Testis (tissue), 2 donors: ENCODE measurements at regions not wholly inside any gene's neighbourhood (a gene's known extent, or its start where the extent isn't known, plus 50 kb on each side); places are given as distances from the start of the nearest gene placed in this dataset.

Source experiments
- DNase-seq: peaks from one replicate; pipeline ENCODE4 v3.0.0-alpha.2; 2019
- H3K27ac ChIP-seq, 2 donors: fragments of 200-600 bp; sonication (generic); one replicate each; pipeline ENCODE4 v1.5.1; 2019
- H3K27me3 ChIP-seq: fragments of 200-600 bp; sonication (generic); one replicate; pipeline ENCODE4 v1.5.1; 2019
- H3K36me3 ChIP-seq: fragments of 200-600 bp; sonication (generic); one replicate; pipeline ENCODE4 v1.5.1; 2017; ENCODE audit warnings: low read depth; ENCODE audit errors: missing control alignments
- H3K4me1 ChIP-seq: fragments of 200-600 bp; sonication (generic); one replicate; pipeline ENCODE4 v1.5.1; 2019
- H3K4me3 ChIP-seq, 2 donors: fragments of 200-600 bp; sonication (generic); one replicate each; pipeline ENCODE4 v1.5.1; 2017 to 2019
- H3K9me3 ChIP-seq: fragments of 200-600 bp; sonication (generic); one replicate; pipeline ENCODE4 v1.5.1; 2017
- CTCF ChIP-seq, 3 experiments: fragments of 450-650 bp in 2 of 3; fragments of 200-600 bp in 1 of 3; sonication (generic) in 1 of 3; IDR thresholded peaks; one replicate each; pipeline ENCODE4 v1.5.1; 2016 to 2019; ENCODE audit warnings: antibody characterized with exemption in 3 of 3, mild to moderate bottlenecking in 2 of 3, moderate library complexity in 1 of 3
- POLR2A ChIP-seq: fragments of 450-650 bp; IDR thresholded peaks from one replicate; pipeline ENCODE4 v1.6.1; 2017; ENCODE audit warnings: antibody characterized with exemption, mild to moderate bottlenecking, moderate library complexity
- WGBS, 2 donors: methylation state at CpG; one replicate each; pipeline ENCODE4 v1.1.5; 2018; 5-methylcytosine and 5-hydroxymethylcytosine counted together
- intact Hi-C: fragments of 100-400 bp; cut with DNase I; formaldehyde crosslinking; loops from one replicate; pipeline ENCODE4 v1.15.1; 2023; ENCODE audit warnings: low total_unique reads

DNA sequence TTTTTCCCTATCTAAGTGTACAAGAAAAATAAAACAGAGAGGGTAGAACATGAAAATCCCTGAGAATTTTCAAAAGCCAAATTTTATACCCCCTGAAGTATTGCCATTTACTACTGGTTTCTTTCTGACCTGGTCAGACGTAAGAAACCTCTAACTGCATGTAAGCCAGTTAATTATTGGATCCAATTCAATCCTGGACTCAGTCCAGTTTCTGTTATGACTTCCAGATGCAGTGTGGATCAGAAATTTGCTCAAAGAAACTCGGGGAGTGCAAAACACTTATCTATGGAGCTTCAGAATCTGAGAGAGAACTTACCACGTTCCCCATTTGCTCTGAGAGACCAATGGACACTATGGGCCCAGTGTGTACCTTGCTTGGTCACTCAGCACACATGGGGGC, 383.5 kb downstream of the KLHL4 start:
- no peaks in the 10 kb centered on the region for H3K27me3 ChIP-seq
- H3K36me3 ChIP-seq: no peaks in the 10 kb centered on the region
- H3K9me3 ChIP-seq: no peaks in the 10 kb centered on the region
- intact Hi-C loops: no loop called here
- TF ChIP-seq CTCF (IDR thresholded peaks at IDR 0.05) (no peak), POLR2A (no peak)
- WGBS, 2 donors: 21 to 49% methylated on average over 3 of the region's 3 CpGs
- DNase-seq: no peak
- no peak overlapping the region for H3K4me3 ChIP-seq
- H3K4me1 ChIP-seq: no peaks in the 10 kb centered on the region
- no peak overlapping the region for H3K27ac ChIP-seq

DNA sequence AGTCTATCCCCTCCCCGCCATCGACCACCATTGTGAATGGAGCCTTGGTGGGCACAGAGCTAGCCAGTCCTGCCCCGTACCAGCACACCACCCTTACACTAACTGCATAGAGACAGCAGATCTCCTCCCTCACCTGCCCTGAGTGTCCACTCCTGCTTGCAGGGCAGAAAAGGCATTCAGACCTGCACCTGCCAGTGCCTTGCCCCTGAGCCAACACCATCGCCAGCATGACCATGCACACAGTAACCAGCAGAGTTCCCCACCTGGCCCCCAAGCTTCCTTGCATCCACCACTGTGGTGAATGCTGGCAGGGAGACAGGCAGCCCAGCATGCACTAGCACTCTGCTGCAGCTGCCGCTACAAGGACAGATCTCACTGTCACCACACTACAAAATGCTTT, 397.1 kb downstream of the KLHL4 start:
- H3K9me3 ChIP-seq: no peaks in the 10 kb centered on the region
- 88% methylated on average over 2 of the region's 5 CpGs; no CpG with 5 or more reads in 1 of the 2 donors for WGBS, 2 donors
- no peak for DNase-seq
- H3K4me1 ChIP-seq: no peaks in the 10 kb centered on the region
- H3K27me3 ChIP-seq: no peaks in the 10 kb centered on the region
- H3K36me3 ChIP-seq: no peaks in the 10 kb centered on the region
- no peak for TF ChIP-seq POLR2A
- no peak for TF ChIP-seq CTCF (IDR thresholded peaks at IDR 0.05)
- H3K27ac ChIP-seq: no peak overlapping the region
- intact Hi-C loops: no loop called here
- H3K4me3 ChIP-seq: no peak overlapping the region

GRCh38 chrX:87924619-87925018, 407.0 kb downstream of the KLHL4 start:
- no peaks in the 10 kb centered on the region for H3K36me3 ChIP-seq
- no peak overlapping the region for H3K4me3 ChIP-seq
- H3K4me1 ChIP-seq: no peaks in the 10 kb centered on the region
- no peak for DNase-seq
- H3K9me3 ChIP-seq: no peaks in the 10 kb centered on the region
- TF ChIP-seq CTCF (IDR thresholded peaks at IDR 0.05) (no peak), POLR2A (no peak)
- WGBS, 2 donors: 65 to 69% methylated on average over 2 to 3 of the region's 3 CpGs
- H3K27me3 ChIP-seq: no peaks in the 10 kb centered on the region
- intact Hi-C loops: no loop called here
- no peak overlapping the region for H3K27ac ChIP-seq

- intact Hi-C loops: no loop called here
- Histone ChIP-seq H3K9me3 (no peaks in the 10 kb centered on the region), H3K36me3 (no peaks in the 10 kb centered on the region), H3K27me3 (no peaks in the 10 kb centered on the region), H3K4me1 (no peaks in the 10 kb centered on the region), H3K27ac (no peak overlapping the region), H3K4me3 (no peak overlapping the region)
- no peak for DNase-seq
- TF ChIP-seq CTCF (IDR thresholded peaks at IDR 0.05) (no peak), POLR2A (no peak)
- 77 to 79% methylated on average over 7 of the region's 7 CpGs for WGBS, 2 donors
Measured at GRCh38 chrX:87941841-87942240, 424.2 kb downstream of the KLHL4 start.

DNA sequence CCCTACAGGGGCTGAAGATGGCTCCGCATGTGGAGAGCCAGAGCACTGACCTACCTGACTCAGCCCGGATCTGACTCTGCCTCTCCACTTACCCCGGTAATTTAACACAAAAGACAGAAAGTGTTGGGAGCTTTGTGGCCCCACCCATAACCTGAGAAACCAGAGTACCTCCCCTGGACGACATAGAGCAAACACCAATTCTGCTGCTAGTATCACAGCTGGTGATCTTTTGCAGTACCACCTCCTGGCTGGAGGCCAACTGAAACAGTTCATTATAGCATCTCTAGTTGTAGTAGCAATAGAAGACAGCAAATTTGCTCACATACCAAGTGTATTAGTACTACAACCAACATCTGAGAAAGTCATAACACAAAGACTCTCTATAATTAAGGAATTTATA, 443.9 kb downstream of the KLHL4 start:
- intact Hi-C loops: no loop called here
- Histone ChIP-seq H3K27me3 (no peaks in the 10 kb centered on the region), H3K4me3 (no peak overlapping the region), H3K9me3 (no peaks in the 10 kb centered on the region), H3K27ac (no peak overlapping the region), H3K4me1 (no peaks in the 10 kb centered on the region), H3K36me3 (no peaks in the 10 kb centered on the region)
- no peak for DNase-seq
- WGBS, 2 donors: 84% methylated on average over 4 of the region's 4 CpGs; no CpG with 5 or more reads in 1 of the 2 donors
- no peak for TF ChIP-seq POLR2A
- TF ChIP-seq CTCF (IDR thresholded peaks at IDR 0.05): no peak
